ENCODE measurements at regions not wholly inside any gene's neighbourhood (a gene's known extent, or its start where the extent isn't known, plus 50 kb on each side); places are given as distances from the start of the nearest gene placed in this dataset.

DNA sequence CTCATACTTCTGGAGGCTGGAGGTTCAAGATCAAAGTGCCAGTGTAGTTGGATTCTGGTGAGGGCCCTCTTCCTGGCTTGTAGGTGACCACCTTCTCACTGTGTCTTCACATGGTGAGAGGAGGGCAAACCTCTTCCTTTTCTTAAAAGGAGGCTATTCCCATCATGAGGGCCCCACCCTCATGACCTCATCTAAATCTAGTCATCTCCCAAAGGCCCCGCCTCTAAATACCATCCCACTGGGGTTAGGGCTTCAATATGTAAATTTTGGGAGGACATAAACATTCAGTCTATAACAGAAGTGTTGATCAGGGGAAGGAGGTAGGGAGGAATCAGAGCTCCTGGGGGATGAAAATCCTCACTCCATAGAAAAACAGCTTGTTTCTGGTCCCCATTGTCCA, 60.8 kb upstream of the DIPK2B start:
- TF ChIP-seq POLR2AphosphoS5 (IDR thresholded peaks at IDR 0.05; ENCODE audit: insufficient read depth in 1 of 2, low read depth in 1 of 2), result no peak
- TF ChIP-seq, protein P1, sequence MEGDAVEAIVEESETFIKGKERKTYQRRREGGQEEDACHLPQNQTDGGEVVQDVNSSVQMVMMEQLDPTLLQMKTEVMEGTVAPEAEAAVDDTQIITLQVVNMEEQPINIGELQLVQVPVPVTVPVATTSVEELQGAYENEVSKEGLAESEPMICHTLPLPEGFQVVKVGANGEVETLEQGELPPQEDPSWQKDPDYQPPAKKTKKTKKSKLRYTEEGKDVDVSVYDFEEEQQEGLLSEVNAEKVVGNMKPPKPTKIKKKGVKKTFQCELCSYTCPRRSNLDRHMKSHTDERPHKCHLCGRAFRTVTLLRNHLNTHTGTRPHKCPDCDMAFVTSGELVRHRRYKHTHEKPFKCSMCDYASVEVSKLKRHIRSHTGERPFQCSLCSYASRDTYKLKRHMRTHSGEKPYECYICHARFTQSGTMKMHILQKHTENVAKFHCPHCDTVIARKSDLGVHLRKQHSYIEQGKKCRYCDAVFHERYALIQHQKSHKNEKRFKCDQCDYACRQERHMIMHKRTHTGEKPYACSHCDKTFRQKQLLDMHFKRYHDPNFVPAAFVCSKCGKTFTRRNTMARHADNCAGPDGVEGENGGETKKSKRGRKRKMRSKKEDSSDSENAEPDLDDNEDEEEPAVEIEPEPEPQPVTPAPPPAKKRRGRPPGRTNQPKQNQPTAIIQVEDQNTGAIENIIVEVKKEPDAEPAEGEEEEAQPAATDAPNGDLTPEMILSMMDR (IDR thresholded peaks at IDR 0.05), result no peak
- no peak for TF ChIP-seq POLR2A (IDR thresholded peaks at IDR 0.05)
